Ascending aorta (tissue), 2 donors: ENCODE measurements at regions not wholly inside any gene's neighbourhood (a gene's known extent, or its start where the extent isn't known, plus 50 kb on each side); places are given as distances from the start of the nearest gene placed in this dataset.

Source experiments
- DNase-seq, 2 donors: peaks; one replicate each; pipeline ENCODE4 v3.0.0-alpha.2; 2019; ENCODE audit warnings: low spot score in 2 of 2
- H3K27ac ChIP-seq, 2 donors: fragments of 200-600 bp; sonication (generic); one replicate each; pipeline ENCODE4 v1.5.1; 2016 to 2017; ENCODE audit warnings: mild to moderate bottlenecking in 1 of 2
- H3K27me3 ChIP-seq: fragments of 200-600 bp; sonication (generic); one replicate; pipeline ENCODE4 v1.5.1; 2017
- H3K36me3 ChIP-seq, 2 donors: fragments of 200-600 bp; sonication (generic); one replicate each; pipeline ENCODE4 v1.5.1; 2016
- H3K4me1 ChIP-seq, 2 donors: fragments of 200-600 bp; sonication (generic); one replicate each; pipeline ENCODE4 v1.5.1; 2016 to 2017; ENCODE audit warnings: mild to moderate bottlenecking in 1 of 2
- H3K4me3 ChIP-seq, 2 donors: fragments of 200-600 bp; sonication (generic); one replicate each; pipeline ENCODE4 v1.5.1; 2016 to 2017; ENCODE audit warnings: mild to moderate bottlenecking in 1 of 2
- H3K9me3 ChIP-seq, 2 donors: fragments of 200-600 bp; sonication (generic); one replicate each; pipeline ENCODE4 v1.5.1; 2016
- CTCF ChIP-seq, 3 experiments: fragments of 200-600 bp in 2 of 3; fragments of 450-650 bp in 1 of 3; sonication (generic) in 2 of 3; IDR thresholded peaks; one replicate each; pipeline ENCODE4 v1.5.1; 2016 to 2019; ENCODE audit warnings: antibody characterized with exemption in 3 of 3, mild to moderate bottlenecking in 1 of 3, moderate library complexity in 1 of 3
- intact Hi-C: fragments of 100-400 bp; cut with DNase I; formaldehyde crosslinking; loops from one replicate; pipeline ENCODE4 v1.15.1; 2023

- TF ChIP-seq CTCF (IDR thresholded peaks at IDR 0.05): no peak
- no peak for DNase-seq
- Histone ChIP-seq H3K9me3 (no peaks in the 10 kb centered on the region), H3K27ac (no peak overlapping the region), H3K4me3 (no peak overlapping the region), H3K27me3 (no peaks in the 10 kb centered on the region), H3K4me1 (no peaks in the 10 kb centered on the region), H3K36me3 (no peaks in the 10 kb centered on the region)
- intact Hi-C loops: no loop called here
These were observed 670.3 kb upstream of the SALL3 start for GRCh38 chr18:78309307-78309706.

- DNase-seq: no peak
- intact Hi-C loops: no loop called here
- no peak overlapping the region for H3K4me3 ChIP-seq
- no peak overlapping the region for H3K27ac ChIP-seq
- H3K4me1 ChIP-seq: no peaks in the 10 kb centered on the region
- H3K27me3 ChIP-seq: no peaks in the 10 kb centered on the region
- no peaks in the 10 kb centered on the region for H3K9me3 ChIP-seq
- no peaks in the 10 kb centered on the region for H3K36me3 ChIP-seq
- TF ChIP-seq CTCF (IDR thresholded peaks at IDR 0.05): no peak
These were observed 669.7 kb upstream of the SALL3 start for GRCh38 chr18:78309924-78310323.

- H3K4me3 ChIP-seq: no peak overlapping the region
- no peaks in the 10 kb centered on the region for H3K4me1 ChIP-seq
- DNase-seq: no peak
- no peak for TF ChIP-seq CTCF (IDR thresholded peaks at IDR 0.05)
- no peaks in the 10 kb centered on the region for H3K9me3 ChIP-seq
- intact Hi-C loops: no loop called here
- no peaks in the 10 kb centered on the region for H3K36me3 ChIP-seq
- no peaks in the 10 kb centered on the region for H3K27me3 ChIP-seq
- no peak overlapping the region for H3K27ac ChIP-seq
These were observed 660.4 kb upstream of the SALL3 start for GRCh38 chr18:78319264-78319663.

- Histone ChIP-seq H3K4me1 (no peaks in the 10 kb centered on the region), H3K9me3 (no peaks in the 10 kb centered on the region), H3K4me3 (no peak overlapping the region), H3K27ac (no peak overlapping the region), H3K27me3 (no peaks in the 10 kb centered on the region), H3K36me3 (no peaks in the 10 kb centered on the region)
- intact Hi-C loops: no loop called here
- DNase-seq: no peak
- no peak for TF ChIP-seq CTCF (IDR thresholded peaks at IDR 0.05)
These were observed 659.7 kb upstream of the SALL3 start for GRCh38 chr18:78319961-78320360.

GRCh38 chr18:78321402-78321801 lies 658.2 kb upstream of the SALL3 start:
- intact Hi-C loops: no loop called here
- Histone ChIP-seq H3K4me1 (no peaks in the 10 kb centered on the region), H3K27ac (no peak overlapping the region), H3K9me3 (no peaks in the 10 kb centered on the region), H3K4me3 (no peak overlapping the region), H3K27me3 (no peaks in the 10 kb centered on the region), H3K36me3 (no peaks in the 10 kb centered on the region)
- no peak for TF ChIP-seq CTCF (IDR thresholded peaks at IDR 0.05)
- no peak for DNase-seq

- no peak for DNase-seq
- intact Hi-C loops: no loop called here
- no peak for TF ChIP-seq CTCF (IDR thresholded peaks at IDR 0.05)
- Histone ChIP-seq H3K27ac (no peak overlapping the region), H3K4me1 (no peaks in the 10 kb centered on the region), H3K4me3 (no peak overlapping the region), H3K9me3 (no peaks in the 10 kb centered on the region), H3K27me3 (no peaks in the 10 kb centered on the region), H3K36me3 (no peaks in the 10 kb centered on the region)
These were observed 656.0 kb upstream of the SALL3 start for GRCh38 chr18:78323453-78324197.
